HG02588 (cell line): ENCODE measurements at regions not wholly inside any gene's neighbourhood (a gene's known extent, or its start where the extent isn't known, plus 50 kb on each side); places are given as distances from the start of the nearest gene placed in this dataset.

ENCODE experiments used
- ATAC-seq: cut with Tn5 transposase; IDR thresholded peaks from one replicate; pipeline ENCODE4 v1.9.1; 2021; ENCODE audit warnings: mild to moderate bottlenecking, moderate library complexity; ENCODE audit not compliant: unreplicated experiment

DNA sequence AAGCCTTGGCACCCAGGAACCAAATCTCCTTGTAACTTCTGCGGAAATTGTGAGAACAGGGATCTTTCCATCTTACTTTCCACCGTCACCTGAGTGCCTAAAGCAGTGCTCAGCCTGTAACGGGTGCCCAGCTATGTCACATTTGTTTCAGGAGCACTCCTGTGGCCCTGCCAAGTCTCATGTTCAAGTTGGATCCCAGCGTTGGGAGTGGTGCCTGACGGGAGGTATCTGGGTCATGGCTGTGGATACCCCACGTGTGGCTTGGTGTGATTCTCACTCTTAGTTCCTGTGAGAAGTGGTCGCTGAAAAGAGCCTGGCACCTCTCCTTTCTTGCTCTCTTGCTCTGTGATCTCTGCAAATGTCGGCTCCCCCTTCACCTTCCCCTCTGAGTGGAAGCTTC, 114.9 kb downstream of the UQCRFS1 start:
- no peak for ATAC-seq

DNA sequence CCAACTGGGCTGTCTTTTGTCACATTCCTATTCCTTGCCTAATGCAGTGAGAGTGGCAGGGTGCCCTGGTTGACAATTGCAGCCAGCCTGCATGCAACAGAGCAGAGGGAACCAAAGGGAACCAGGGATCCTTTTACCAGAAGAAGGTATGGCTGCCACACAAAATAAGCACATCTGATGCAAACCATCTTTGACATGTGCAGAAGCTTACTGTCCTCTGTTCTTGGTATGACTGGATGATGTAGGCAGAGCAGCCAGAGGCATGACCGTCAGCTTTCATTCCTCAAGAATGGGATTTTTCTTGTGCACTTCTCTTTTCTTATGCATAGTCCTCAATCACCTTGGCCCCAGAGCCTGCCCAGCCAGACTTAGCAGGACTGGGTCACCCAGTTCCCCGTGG, 116.1 kb downstream of the UQCRFS1 start:
- ATAC-seq: no peak

DNA sequence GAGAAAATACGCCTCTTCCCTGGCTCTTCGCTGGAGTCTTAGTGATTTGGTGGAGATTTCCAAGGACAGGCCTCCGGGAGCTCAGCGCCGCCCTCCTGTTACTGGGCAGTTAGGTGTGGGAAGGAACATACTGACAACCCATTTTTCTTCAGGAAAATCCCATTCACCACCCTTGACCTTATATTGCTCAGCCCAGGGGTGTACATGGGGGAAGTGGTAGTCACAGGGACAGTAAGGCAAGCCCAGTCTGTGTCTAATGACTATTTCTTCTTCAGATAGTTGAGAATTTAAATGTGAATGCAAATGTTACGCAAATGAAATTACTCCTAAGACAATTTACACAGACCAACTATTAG, 119.4 kb downstream of the UQCRFS1 start:
- no peak for ATAC-seq

DNA sequence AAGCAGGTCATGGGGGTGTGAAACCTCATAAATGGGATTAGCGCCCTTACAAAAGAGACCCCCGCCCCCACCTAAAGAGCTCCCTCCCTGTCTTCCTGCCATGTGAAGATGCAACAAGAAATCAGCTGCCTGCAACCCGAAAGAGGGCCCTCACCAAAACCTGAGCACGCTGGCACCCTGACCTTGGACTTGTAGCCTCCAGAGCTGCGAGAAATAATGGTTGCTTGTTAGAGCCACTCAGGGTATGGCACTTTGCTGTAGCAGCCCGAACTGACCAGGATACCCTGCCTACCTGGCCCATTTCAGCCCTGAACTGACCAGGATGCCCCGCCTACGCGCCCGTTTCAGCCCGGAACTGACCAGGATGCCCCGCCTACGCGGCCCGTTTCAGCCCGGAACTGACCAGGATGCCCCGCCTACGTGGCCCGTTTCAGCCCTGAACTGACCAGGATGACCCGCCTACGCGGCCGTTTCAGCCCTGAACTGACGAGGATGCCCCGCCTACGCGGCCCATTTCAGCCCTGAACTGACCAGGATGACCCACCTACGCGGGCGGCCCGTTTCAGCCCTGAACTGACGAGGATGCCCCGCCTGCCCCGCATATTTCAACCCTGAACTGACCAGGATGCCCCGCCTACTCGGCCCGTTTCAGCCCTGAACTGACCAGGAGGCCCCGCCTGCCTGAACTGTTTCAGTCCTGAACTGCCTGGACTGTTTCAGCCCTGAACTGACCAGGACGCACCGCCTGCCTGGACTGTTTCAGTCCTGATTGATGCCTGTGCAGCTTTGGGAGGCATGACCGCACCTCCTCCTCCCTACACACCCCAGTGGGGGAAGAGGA, 120.0 kb downstream of the UQCRFS1 start:
- ATAC-seq: no peak

DNA sequence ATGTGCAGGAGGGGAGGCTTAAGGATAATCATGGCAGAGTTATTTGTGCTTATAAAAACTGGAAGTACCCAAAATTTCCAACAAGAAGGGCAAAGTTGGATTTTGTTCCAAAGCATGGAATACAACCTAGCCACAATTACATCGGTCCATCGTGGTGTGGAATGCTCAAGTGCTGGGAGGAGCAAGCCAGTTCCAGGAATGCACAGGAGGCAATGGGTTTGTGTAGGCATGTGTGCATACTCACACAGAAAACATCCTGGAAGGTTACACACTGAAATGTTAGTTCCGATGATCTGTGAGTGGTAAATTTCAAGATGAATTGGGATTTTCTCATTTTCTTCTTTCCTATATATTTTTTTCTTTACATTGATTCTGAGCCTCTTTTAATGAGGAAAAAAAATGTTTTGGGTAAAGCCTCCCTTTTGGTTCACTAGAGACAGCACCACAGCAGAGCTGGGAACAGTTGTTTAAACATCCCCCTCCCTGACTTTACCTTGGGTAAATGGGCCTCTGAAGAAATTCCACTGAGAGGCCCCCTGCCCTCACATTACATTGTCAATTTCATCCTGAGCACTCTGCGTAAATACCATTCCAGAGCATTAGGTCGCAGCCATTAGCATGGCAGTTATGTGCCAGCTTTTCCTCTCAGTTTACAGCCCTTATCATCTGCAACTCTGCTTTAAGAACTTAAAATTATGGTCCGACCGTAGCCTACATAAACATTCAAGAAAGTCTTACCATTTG, 122.0 kb downstream of the UQCRFS1 start:
- no peak for ATAC-seq

DNA sequence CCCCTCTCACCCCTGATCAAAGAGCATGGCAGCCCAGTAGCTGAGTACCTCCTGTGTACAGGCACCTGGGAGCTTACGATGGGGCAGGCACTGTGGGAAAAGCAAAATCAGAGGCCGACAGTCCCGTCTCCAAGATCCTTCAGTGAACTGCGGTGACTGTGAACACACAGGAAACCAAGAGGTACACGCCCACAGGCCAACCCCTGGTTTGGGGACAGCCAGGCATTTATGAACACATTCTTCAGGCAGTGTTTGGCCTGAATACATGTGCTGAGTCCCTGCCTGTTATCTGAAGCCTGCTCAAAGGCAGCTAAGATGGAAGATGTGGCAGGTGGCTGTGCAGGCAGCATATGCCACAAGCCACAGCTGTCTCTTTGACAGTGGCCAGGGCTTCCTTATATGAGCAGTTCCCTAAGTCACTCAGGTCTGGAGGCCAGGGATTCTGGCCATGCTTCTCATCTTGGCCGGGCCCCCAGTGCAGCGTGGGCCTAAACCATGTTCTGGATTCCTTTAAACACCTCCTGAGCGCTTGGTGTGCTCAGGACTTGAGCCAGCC, 123.6 kb downstream of the UQCRFS1 start:
- no peak for ATAC-seq

DNA sequence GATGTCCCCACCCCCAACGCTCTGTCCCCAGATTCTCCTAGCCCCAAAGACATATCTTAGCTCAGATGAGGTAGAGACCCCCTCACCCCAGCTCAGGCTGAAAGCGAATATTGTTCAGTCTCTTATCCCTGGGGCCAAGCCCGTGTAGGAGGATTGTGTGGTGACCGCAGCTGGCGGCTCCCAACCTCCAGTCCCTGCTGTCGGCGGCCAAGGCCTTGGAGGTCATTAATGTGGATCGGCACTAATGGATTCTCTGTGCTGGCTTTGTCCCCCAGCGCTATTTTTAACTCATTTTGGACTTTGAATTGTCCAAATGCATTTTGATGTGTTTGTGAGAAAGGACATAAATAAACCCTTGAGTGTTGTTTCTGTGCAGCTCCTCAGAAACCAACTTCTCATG, 124.2 kb downstream of the UQCRFS1 start:
- no peak for ATAC-seq

DNA sequence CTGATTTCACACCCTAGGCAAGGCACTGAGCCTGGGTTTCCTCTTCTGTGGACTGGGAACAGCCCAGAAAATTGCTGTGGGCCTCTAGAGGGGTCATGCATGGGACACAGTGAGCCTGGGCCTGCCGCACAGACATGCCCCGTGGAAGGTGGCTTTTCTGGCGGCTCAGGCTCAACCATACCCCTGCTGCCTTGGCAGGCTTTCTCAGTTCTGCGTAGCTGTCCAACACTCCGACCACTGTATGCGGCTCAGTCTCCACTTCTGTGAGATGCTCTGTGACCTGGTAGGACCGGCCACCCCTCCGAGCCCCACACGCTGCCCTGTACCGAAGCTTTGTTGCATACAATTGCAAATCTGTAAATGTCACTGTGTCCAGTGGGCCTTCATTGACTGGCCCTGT, 126.3 kb downstream of the UQCRFS1 start:
- ATAC-seq: no peak

DNA sequence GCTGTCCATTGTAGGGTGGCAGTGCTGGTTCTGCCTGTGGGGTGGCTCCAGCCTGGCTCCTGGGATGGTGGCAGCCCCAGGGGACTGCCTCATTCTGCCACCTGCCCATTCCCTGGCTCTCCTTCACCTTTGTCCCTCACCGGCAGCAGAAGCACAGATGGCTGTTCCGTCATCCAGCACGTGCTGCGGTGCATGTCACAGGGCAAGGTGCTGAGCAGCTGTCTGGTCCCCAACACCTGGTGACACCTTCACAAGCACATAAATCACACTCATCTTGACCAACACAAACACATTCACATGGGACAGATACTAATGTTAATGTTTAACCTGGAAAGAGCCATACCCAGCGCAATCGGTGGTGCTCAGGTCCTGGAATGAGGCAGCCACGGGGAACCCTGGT, 126.8 kb downstream of the UQCRFS1 start:
- ATAC-seq: no peak

DNA sequence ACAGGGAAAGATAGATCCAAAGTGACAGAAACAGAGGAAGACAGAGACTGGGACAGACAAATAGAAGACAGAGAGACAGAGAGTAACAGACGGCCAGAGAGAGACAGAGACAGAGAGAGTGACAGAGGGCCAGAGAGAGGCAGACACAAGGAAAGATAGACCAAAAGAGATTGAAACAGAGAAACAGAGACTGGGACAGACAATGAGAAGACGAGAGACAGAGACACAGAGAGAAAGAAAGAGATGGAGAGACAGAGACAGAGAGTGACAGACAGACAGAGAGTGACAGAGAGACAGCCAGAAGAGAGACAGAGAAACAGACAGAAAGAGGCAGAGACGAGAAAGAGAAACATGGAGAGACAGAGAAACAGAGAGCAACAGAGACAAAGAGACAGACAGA, 127.3 kb downstream of the UQCRFS1 start:
- ATAC-seq: no peak

DNA sequence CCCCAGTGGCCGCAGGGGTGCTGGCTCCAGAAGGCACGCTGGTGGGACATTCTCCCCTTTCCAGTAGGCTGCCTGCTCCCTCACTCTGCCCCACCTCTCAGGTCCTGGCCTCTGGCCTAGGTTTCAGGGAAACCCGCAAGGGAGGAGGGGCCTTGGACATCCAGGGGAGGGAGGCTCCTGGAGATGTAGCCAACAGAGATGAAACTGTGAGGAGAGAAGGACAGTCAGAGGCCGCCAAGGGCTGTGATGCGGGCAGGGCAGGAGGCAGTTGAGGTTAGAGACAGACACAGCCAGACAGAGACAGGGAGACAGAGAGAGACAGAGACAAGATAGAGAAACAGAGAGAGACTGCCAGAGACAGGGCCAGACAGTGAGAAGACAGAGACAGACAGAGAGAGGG, 127.7 kb downstream of the UQCRFS1 start:
- no peak for ATAC-seq

DNA sequence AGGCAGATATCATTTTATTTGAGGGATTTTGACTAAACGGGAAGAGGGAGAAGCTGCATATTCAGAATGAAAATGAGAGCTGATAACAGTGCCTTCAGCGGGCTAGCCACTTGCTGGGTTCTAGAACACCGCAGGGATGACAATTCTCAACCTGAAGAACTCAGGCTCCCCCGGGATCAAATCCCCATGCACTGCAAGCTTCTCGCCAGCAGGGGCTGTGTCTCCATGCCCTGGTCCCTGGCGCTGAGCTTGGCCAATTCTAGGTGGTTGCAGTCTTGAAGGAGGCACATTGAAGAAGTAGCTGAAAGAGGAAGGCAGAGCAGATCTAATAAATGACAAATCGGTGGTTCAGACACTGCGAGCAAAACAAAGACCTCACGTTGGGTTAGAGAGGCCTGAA, 128.7 kb downstream of the UQCRFS1 start:
- no peak for ATAC-seq

DNA sequence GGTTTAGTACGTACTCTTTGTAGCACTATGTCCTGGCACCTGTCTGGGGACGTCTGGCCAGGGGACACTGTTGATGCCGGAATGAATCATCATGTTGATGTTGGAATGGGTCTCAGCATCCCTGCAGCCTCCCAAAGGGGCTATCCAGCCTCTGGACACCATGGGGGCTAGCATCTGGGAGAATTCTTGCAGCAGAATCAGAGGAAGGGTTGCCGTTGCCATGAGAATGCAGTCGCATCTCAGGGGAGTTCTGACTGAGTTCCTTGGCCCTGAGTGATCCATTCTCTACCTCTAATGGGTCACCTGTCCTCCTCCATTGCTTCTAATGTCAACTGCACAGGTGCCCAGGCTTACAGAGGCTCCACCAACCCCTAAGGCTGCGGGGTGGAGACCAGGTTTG, 129.1 kb downstream of the UQCRFS1 start:
- no peak for ATAC-seq

DNA sequence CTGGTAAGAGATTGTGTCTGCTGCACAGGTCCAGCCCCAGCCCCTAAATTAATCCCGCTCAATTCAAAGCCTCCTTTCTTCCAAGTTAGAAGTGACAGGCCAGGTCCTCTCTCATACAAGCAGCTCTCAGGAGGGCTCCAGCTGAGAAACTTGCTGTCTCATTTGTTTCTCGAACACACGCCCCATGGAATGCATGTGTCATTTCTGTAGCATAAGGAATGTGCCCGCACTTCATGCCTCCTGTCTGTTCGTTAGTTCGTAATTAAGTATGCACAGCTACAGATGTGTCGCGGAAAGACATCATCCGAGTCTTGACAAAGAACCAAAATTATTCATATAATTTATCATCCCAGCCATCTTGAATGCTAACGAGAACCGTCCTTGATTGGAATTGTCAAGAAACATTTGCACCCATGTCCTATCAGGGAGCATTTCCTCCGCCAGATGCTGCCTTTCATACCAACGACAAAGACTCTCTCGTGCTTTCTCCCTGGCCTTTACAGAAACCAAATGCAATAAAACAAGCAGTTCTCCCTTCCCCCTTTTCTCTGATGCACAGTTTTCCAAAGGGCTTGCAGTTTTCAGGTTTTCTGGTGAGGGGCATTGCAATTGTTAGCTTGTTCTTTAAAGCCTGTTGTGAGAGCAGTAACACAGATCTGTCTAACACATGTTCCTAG, 133.5 kb downstream of the UQCRFS1 start:
- no peak for ATAC-seq

DNA sequence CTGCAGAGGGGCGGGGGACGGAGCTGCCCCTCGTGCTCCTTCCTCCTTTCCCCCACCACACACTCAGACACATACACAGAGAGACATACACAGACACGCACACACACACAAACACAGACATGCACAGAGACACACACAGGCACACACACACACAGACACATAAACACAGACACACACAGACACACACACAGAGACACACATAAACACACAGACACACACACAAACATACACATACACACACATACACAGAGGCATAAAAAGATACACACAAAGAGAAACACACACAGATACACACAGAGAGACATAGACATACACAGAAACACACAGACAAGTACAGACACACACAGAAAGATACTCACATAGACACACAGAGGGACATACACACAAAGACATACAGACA, 136.0 kb downstream of the UQCRFS1 start:
- no peak for ATAC-seq

DNA sequence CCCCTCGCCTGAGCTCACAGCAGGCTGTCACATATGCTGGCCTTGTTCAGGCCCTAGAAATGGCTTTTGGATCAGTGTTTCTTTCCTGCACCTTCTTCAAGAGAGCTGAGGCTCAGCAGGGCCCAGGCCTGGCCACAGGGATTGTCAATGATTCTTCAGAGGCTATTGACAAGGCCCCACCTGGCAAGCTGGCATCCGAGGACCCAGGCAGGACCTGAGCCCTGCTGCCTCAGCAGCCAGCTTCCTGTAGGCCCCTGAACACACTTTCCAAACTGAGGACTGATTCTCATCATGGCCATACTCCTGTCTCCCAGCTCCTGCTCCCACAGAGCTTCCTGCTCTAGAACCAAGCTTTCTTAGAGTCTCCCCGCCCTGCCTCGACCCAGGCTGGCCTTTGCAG, 136.8 kb downstream of the UQCRFS1 start:
- ATAC-seq: no peak

DNA sequence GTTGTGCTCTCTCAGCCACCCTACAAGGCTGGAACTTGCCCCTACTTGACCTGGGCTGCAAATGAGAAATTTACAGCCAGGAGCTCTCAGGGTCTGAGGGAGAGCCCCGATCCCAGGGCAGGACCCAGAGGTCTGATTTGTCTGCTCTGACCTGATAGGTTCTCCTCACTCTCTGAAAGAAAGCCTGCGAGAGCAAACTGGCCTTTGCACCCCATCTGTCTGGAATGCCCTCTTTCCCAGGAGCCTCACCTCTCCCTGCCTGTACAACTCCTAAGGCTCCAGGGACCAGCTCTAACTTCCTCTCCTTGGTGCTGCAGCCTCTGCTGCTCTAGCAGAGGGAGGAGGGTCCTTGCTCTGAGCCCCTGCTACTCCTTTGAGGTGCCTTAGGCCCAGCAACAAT, 137.8 kb downstream of the UQCRFS1 start:
- ATAC-seq: no peak

DNA sequence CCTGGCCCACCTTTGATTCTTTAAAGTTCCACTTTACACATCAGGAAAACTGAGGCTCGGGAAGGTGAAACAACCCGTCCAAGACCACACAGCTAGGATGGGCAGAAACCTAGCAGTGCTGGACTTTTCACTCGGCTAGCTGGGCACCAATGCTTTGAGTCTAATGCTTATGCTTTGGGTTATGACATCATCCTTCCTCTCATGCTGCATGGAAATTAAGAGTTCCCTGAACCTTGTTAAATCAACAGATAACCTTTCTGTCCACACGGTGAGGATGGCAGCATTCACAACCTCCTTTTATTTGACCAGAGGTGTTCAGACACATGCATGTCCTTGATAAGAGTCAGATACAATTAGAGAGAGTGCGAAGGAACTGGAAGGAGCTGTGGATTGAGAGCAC, 138.4 kb downstream of the UQCRFS1 start:
- ATAC-seq: no peak

DNA sequence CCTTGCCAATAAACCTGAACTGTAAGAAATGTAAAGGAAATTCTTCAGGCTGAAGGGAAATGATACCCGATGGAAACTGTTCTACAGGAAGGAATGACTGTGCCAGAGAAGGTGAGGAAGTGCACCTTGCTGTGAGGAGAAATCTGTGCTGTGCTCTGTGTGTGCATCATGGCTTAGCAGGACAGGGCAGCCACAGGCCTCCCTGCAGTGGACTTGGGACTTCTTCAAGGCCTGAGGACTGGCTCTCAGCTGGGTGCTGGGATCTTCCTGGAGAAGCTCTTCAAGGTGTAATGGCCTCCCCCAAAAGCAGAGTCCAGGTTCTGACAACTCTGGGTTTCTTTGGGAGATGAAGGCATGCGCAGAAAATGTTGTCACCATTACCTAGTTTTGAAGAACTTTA, 145.1 kb downstream of the UQCRFS1 start:
- ATAC-seq: no peak

DNA sequence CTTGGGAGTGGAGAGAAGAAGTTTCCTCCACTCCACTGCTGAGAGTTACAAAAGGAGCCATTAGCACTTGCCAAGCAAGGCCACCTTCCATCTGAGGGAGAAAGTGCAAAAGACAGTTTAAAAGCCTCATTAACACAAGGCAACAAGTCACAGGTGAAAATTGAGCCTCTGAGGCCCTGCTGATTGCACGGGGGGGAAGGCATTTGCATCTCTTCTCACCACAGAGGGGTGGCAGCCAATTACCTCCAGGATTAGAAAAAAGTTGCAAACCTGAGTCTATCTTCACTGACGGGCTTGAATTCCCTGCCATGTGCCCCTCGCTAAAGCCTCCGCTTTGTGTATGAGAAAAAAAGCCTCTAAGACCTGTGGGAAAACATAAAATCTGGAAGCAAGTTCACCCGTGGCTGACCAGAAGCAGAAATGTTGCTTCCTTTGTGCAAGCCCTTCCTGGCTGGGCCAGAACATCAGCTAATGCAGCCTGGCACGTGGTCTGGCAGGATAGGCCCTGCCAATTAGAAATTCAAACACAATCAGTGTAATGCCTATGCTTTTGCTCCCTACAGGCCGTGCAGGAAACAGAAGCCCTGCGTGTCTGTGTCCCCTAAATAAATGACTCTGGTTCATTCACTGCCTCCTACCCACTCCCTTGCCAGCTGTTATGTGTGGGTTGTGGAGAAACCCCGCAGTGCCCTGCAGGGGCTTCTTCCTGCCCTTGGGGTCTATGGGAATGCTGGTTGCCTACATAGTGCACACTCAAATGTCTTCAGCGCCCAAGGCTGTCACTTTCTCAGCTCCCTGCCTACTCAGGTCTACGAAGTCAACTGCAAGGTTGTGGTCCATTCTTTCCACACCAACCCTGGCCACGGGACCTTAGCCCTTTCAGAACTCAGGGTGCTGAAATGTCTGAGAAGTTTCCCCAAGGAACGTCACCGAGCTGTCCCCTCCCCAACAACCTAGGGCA, 150.2 kb downstream of the UQCRFS1 start:
- no peak for ATAC-seq
